Ectodermal cell (in vitro differentiated cells): ENCODE measurements at regions not wholly inside any gene's neighbourhood (a gene's known extent, or its start where the extent isn't known, plus 50 kb on each side); places are given as distances from the start of the nearest gene placed in this dataset.

ENCODE experiments used
- H3K27ac ChIP-seq: 2 replicates; pipeline ENCODE4 v1.7.0; 2013; ENCODE audit warnings: mild to moderate bottlenecking, low read depth, low read length; ENCODE audit not compliant: insufficient read depth, poor library complexity, severe bottlenecking
- H3K27me3 ChIP-seq: 2 replicates; pipeline ENCODE4 v1.7.0; 2013; ENCODE audit warnings: mild to moderate bottlenecking, low read length; ENCODE audit not compliant: insufficient read depth, control insufficient read depth, poor library complexity, severe bottlenecking
- H3K36me3 ChIP-seq: one replicate; pipeline ENCODE4 v1.7.0; 2013; ENCODE audit warnings: low read length; ENCODE audit not compliant: control insufficient read depth, insufficient read depth
- H3K4me1 ChIP-seq: one replicate; pipeline ENCODE4 v1.7.0; 2013; ENCODE audit warnings: low read length; ENCODE audit not compliant: control insufficient read depth, insufficient read depth
- H3K4me3 ChIP-seq: 2 replicates; pipeline ENCODE4 v1.7.0; 2013; ENCODE audit warnings: low read depth, low read length, control low read depth; ENCODE audit not compliant: insufficient read depth
- H3K9me3 ChIP-seq: 2 replicates; pipeline ENCODE4 v1.7.0; 2013; ENCODE audit warnings: mild to moderate bottlenecking, low read length, moderate library complexity; ENCODE audit not compliant: control insufficient read depth
- WGBS, 2 experiments: methylation state at CpG; one replicate each; pipeline ENCODE4 v1.1.7; 2013; ENCODE audit warnings: missing lambda C conversion rate in 2 of 2; 5-methylcytosine and 5-hydroxymethylcytosine counted together

GRCh38 chr4:74625981-74626380 lies 168.3 kb downstream of the BTC start:
- no peak overlapping the region for H3K4me3 ChIP-seq
- 88 to 90% methylated on average over 1 of the region's 1 CpG for WGBS, 2 experiments
- H3K4me1 ChIP-seq: no peaks in the 10 kb centered on the region
- H3K27ac ChIP-seq: no peak overlapping the region
- no peaks in the 10 kb centered on the region for H3K9me3 ChIP-seq
- no peaks in the 10 kb centered on the region for H3K36me3 ChIP-seq
- H3K27me3 ChIP-seq: no peaks in the 10 kb centered on the region

GRCh38 chr4:74627093-74627492 lies 167.2 kb downstream of the BTC start:
- H3K4me3 ChIP-seq: no peak overlapping the region
- no peaks in the 10 kb centered on the region for H3K36me3 ChIP-seq
- H3K27me3 ChIP-seq: no peaks in the 10 kb centered on the region
- WGBS, 2 experiments: 87 to 97% methylated on average over 3 of the region's 4 CpGs
- no peaks in the 10 kb centered on the region for H3K9me3 ChIP-seq
- no peak overlapping the region for H3K27ac ChIP-seq
- no peaks in the 10 kb centered on the region for H3K4me1 ChIP-seq

GRCh38 chr4:74627504-74627903 lies 166.8 kb downstream of the BTC start:
- WGBS, 2 experiments: 91 to 96% methylated on average over 2 to 4 of the region's 4 CpGs
- H3K36me3 ChIP-seq: no peaks in the 10 kb centered on the region
- H3K4me1 ChIP-seq: no peaks in the 10 kb centered on the region
- H3K9me3 ChIP-seq: no peaks in the 10 kb centered on the region
- H3K4me3 ChIP-seq: no peak overlapping the region
- no peaks in the 10 kb centered on the region for H3K27me3 ChIP-seq
- H3K27ac ChIP-seq: no peak overlapping the region

GRCh38 chr4:74628852-74629620 lies 165.3 kb downstream of the BTC start:
- Histone ChIP-seq H3K4me3 (no peak overlapping the region), H3K9me3 (no peaks in the 10 kb centered on the region), H3K27ac (no peak overlapping the region), H3K4me1 (no peaks in the 10 kb centered on the region), H3K36me3 (no peaks in the 10 kb centered on the region), H3K27me3 (no peaks in the 10 kb centered on the region)
- 92% methylated on average over 6 of the region's 6 CpGs for WGBS, 2 experiments

GRCh38 chr4:74630551-74630950 lies 163.8 kb downstream of the BTC start:
- no peaks in the 10 kb centered on the region for H3K27me3 ChIP-seq
- 94 to 98% methylated on average over 2 to 3 of the region's 3 CpGs for WGBS, 2 experiments
- no peak overlapping the region for H3K27ac ChIP-seq

GRCh38 chr4:74631338-74631737 lies 163.0 kb downstream of the BTC start:
- H3K27me3 ChIP-seq: no peaks in the 10 kb centered on the region
- H3K27ac ChIP-seq: no peak overlapping the region
- H3K9me3 ChIP-seq: no peaks in the 10 kb centered on the region
- H3K4me3 ChIP-seq: no peak overlapping the region
- 95% methylated on average over 2 of the region's 2 CpGs for WGBS, 2 experiments
- no peaks in the 10 kb centered on the region for H3K4me1 ChIP-seq
- no peaks in the 10 kb centered on the region for H3K36me3 ChIP-seq

More at GRCh38 chr4:74630551-74630950, 163.8 kb downstream of the BTC start:
- no peaks in the 10 kb centered on the region for H3K4me1 ChIP-seq
- H3K36me3 ChIP-seq: no peaks in the 10 kb centered on the region
- H3K9me3 ChIP-seq: no peaks in the 10 kb centered on the region
- no peak overlapping the region for H3K4me3 ChIP-seq

GRCh38 chr4:74631988-74632387 lies 162.3 kb downstream of the BTC start:
- H3K4me3 ChIP-seq: no peak overlapping the region
- no peak overlapping the region for H3K27ac ChIP-seq
- H3K4me1 ChIP-seq: no peaks in the 10 kb centered on the region
- H3K27me3 ChIP-seq: no peaks in the 10 kb centered on the region
- no peaks in the 10 kb centered on the region for H3K9me3 ChIP-seq
- H3K36me3 ChIP-seq: no peaks in the 10 kb centered on the region

- no peaks in the 10 kb centered on the region for H3K36me3 ChIP-seq
- H3K27me3 ChIP-seq: no peaks in the 10 kb centered on the region
- WGBS, 2 experiments: 96 to 97% methylated on average over 3 of the region's 3 CpGs
- no peaks in the 10 kb centered on the region for H3K9me3 ChIP-seq
- H3K4me1 ChIP-seq: no peaks in the 10 kb centered on the region
- no peak overlapping the region for H3K27ac ChIP-seq
- H3K4me3 ChIP-seq: no peak overlapping the region
Observed at GRCh38 chr4:74632634-74633033, 161.7 kb downstream of the BTC start.

GRCh38 chr4:74635074-74635473 lies 159.2 kb downstream of the BTC start:
- Histone ChIP-seq H3K27ac (no peak overlapping the region), H3K9me3 (no peaks in the 10 kb centered on the region), H3K4me1 (no peaks in the 10 kb centered on the region), H3K36me3 (no peaks in the 10 kb centered on the region), H3K4me3 (no peak overlapping the region), H3K27me3 (no peaks in the 10 kb centered on the region)
- WGBS, 2 experiments: 92 to 96% methylated on average over 2 of the region's 2 CpGs

- no peaks in the 10 kb centered on the region for H3K27me3 ChIP-seq
- no peaks in the 10 kb centered on the region for H3K4me1 ChIP-seq
- H3K36me3 ChIP-seq: no peaks in the 10 kb centered on the region
- no peaks in the 10 kb centered on the region for H3K9me3 ChIP-seq
- 89 to 93% methylated on average over 1 to 2 of the region's 2 CpGs for WGBS, 2 experiments
- no peak overlapping the region for H3K27ac ChIP-seq
- no peak overlapping the region for H3K4me3 ChIP-seq
Observed at GRCh38 chr4:74635490-74636123, 158.7 kb downstream of the BTC start.
